ENCODE measurements at regions not wholly inside any gene's neighbourhood (a gene's known extent, or its start where the extent isn't known, plus 50 kb on each side); places are given as distances from the start of the nearest gene placed in this dataset.

DNA sequence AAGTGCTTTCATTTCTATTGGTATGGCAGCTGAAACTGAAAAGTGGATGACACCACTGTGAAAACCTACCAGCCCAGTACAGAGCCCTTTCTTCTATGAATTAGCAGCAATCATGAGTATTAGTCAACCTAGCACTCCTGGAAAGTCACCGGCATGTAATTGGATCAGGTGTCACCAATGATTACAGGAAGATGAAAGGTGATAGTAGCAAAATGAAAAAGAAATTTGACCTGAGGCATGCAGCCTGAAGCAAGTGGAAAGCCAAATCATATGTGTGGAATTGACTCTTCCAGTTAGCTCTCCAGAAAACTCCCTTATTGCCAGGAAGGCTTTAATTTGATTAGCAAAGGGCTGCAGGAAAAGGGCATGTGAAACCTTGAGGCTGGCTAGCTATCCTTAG lies 81.2 kb upstream of the NAA35 start:
- TF ChIP-seq POLR2A (IDR thresholded peaks at IDR 0.05; ENCODE audit: extremely low read depth, insufficient read length) (no peak), CTCF (IDR thresholded peaks at IDR 0.05; ENCODE audit: low read depth, low read length) (no peak), MYC (IDR thresholded peaks at IDR 0.05; ENCODE audit: low read depth, low read length) (no peak)
- TF ChIP-seq, protein P1, sequence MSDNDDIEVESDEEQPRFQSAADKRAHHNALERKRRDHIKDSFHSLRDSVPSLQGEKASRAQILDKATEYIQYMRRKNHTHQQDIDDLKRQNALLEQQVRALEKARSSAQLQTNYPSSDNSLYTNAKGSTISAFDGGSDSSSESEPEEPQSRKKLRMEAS (IDR thresholded peaks at IDR 0.05; ENCODE audit: low read depth, low read length), result no peak

Data from NB4 (cell line).